Testis (tissue), 2 donors: ENCODE measurements at regions not wholly inside any gene's neighbourhood (a gene's known extent, or its start where the extent isn't known, plus 50 kb on each side); places are given as distances from the start of the nearest gene placed in this dataset.

Experiments used
- DNase-seq: peaks from one replicate; pipeline ENCODE4 v3.0.0-alpha.2; 2019
- H3K27ac ChIP-seq, 2 donors: fragments of 200-600 bp; sonication (generic); one replicate each; pipeline ENCODE4 v1.5.1; 2019
- H3K27me3 ChIP-seq: fragments of 200-600 bp; sonication (generic); one replicate; pipeline ENCODE4 v1.5.1; 2019
- H3K36me3 ChIP-seq: fragments of 200-600 bp; sonication (generic); one replicate; pipeline ENCODE4 v1.5.1; 2017; ENCODE audit warnings: low read depth; ENCODE audit errors: missing control alignments
- H3K4me1 ChIP-seq: fragments of 200-600 bp; sonication (generic); one replicate; pipeline ENCODE4 v1.5.1; 2019
- H3K4me3 ChIP-seq, 2 donors: fragments of 200-600 bp; sonication (generic); one replicate each; pipeline ENCODE4 v1.5.1; 2017 to 2019
- H3K9me3 ChIP-seq: fragments of 200-600 bp; sonication (generic); one replicate; pipeline ENCODE4 v1.5.1; 2017
- CTCF ChIP-seq, 3 experiments: fragments of 450-650 bp in 2 of 3; fragments of 200-600 bp in 1 of 3; sonication (generic) in 1 of 3; IDR thresholded peaks; one replicate each; pipeline ENCODE4 v1.5.1; 2016 to 2019; ENCODE audit warnings: antibody characterized with exemption in 3 of 3, mild to moderate bottlenecking in 2 of 3, moderate library complexity in 1 of 3
- POLR2A ChIP-seq: fragments of 450-650 bp; IDR thresholded peaks from one replicate; pipeline ENCODE4 v1.6.1; 2017; ENCODE audit warnings: antibody characterized with exemption, mild to moderate bottlenecking, moderate library complexity
- WGBS, 2 donors: methylation state at CpG; one replicate each; pipeline ENCODE4 v1.1.5; 2018; 5-methylcytosine and 5-hydroxymethylcytosine counted together
- intact Hi-C: fragments of 100-400 bp; cut with DNase I; formaldehyde crosslinking; loops from one replicate; pipeline ENCODE4 v1.15.1; 2023; ENCODE audit warnings: low total_unique reads

DNA sequence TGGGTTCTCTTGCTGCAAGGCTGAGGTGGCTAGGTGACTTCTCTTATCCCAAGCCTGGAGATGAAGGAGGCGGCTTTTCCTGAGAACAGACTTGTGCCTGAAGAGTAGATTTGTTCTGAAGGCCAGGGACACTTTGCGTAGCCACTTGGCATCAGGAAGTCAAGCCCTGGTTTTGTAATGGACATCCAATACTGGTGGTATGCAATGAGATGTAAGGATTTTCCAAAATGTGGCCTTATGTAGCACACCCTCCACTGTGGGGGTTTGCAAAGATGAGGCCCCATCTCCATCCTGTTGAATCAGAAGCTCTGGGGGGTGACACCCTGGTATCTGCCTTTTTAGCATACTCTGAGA lies 124.5 kb upstream of the IPO9 start:
- H3K4me1 ChIP-seq = peaks cover 13% of the 10 kb centered on the region
- H3K4me3 ChIP-seq = no peak overlapping the region
- TF ChIP-seq CTCF (IDR thresholded peaks at IDR 0.05) (no peak), POLR2A (no peak)
- WGBS, 2 donors = 28 to 47% methylated on average over 2 of the region's 2 CpGs
- intact Hi-C loops = loop anchor here (10.0 kb wide), 1 partner anchor 140 kb away; no protein-coding TSS in a partner anchor
- no peak for DNase-seq
- no peak overlapping the region for H3K27ac ChIP-seq
- H3K9me3 ChIP-seq = no peaks in the 10 kb centered on the region
- H3K27me3 ChIP-seq = no peaks in the 10 kb centered on the region
- H3K36me3 ChIP-seq = no peaks in the 10 kb centered on the region

- Histone ChIP-seq H3K9me3 (no peaks in the 10 kb centered on the region), H3K27me3 (no peaks in the 10 kb centered on the region), H3K4me1 (peaks cover 13% of the 10 kb centered on the region), H3K27ac (no peak overlapping the region), H3K36me3 (no peaks in the 10 kb centered on the region), H3K4me3 (no peak overlapping the region)
- intact Hi-C loops = loop anchor here (10.0 kb wide), 1 partner anchor 141 kb away; no protein-coding TSS in a partner anchor
- DNase-seq = no peak
- 91 to 94% methylated on average over 9 of the region's 9 CpGs for WGBS, 2 donors
- no peak for TF ChIP-seq POLR2A
- TF ChIP-seq CTCF (IDR thresholded peaks at IDR 0.05) = no peak
Observed at GRCh38 chr1:201705389-201705788, 123.6 kb upstream of the IPO9 start.

DNA sequence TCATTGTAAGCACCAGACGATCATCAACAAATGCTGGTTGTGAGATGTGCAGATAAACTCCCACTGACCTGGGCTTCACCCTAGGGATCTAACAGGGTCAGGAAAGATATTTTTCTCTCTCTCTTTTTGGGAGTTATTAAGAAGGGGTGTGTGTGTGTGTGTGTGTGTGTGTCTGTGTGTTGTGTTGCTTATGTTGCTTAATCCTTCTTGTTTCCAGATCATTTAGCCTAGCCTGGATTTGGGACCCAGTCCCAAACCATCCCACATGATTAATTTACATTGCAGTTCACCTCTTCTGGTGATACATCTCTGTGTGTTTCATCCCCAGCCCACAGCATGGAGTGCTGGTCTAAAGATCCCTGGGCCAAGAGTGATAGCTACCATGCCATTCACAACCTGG lies 122.8 kb upstream of the IPO9 start:
- no peak for DNase-seq

GRCh38 chr1:201707027-201707426 lies 121.9 kb upstream of the IPO9 start:
- H3K27ac ChIP-seq = no peak overlapping the region
- TF ChIP-seq CTCF (IDR thresholded peaks at IDR 0.05) (no peak), POLR2A (no peak)
- no peak overlapping the region for H3K4me3 ChIP-seq
- intact Hi-C loops = loop anchor here (2.0 to 10.0 kb wide), 2 partner anchors 88 to 142 kb away; no protein-coding TSS in a partner anchor
- peaks cover 20% of the 10 kb centered on the region for H3K4me1 ChIP-seq
- 88 to 97% methylated on average over 4 to 7 of the region's 7 CpGs for WGBS, 2 donors
- H3K9me3 ChIP-seq = no peaks in the 10 kb centered on the region
- H3K36me3 ChIP-seq = no peaks in the 10 kb centered on the region
- H3K27me3 ChIP-seq = no peaks in the 10 kb centered on the region
- no peak for DNase-seq

More for the DNA sequence above, 122.8 kb upstream of the IPO9 start:
- Histone ChIP-seq H3K9me3 (no peaks in the 10 kb centered on the region), H3K27me3 (no peaks in the 10 kb centered on the region), H3K36me3 (no peaks in the 10 kb centered on the region), H3K4me3 (no peak overlapping the region), H3K27ac (no peak overlapping the region), H3K4me1 (peaks cover 14% of the 10 kb centered on the region)
- intact Hi-C loops = loop anchor here (2.0 to 10.0 kb wide), 2 partner anchors 89 to 141 kb away; no protein-coding TSS in a partner anchor
- TF ChIP-seq POLR2A (no peak), CTCF (IDR thresholded peaks at IDR 0.05) (no peak)
- 50 to 64% methylated on average over 1 of the region's 1 CpG for WGBS, 2 donors

DNA sequence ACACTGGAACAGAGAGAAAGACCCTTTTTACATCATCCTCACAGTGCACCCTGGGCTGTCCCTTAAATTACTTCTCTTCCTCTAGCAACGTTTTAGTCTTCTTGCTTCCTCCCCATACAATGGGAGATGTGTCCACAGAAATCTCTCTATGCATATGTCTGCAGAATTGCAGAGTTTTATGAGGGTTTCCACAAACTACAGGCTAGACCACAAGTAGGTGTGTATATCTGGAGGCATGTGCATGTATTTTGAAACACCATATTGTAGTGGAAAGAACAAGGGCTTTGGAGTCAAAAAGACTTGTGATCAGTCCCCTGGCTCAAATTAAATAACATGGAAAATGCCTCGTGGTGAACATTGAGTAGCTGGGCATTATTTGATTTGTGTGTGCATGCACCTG lies 121.3 kb upstream of the IPO9 start:
- Histone ChIP-seq H3K4me3 (no peak overlapping the region), H3K27ac (no peak overlapping the region), H3K27me3 (no peaks in the 10 kb centered on the region), H3K4me1 (peaks cover 21% of the 10 kb centered on the region), H3K36me3 (no peaks in the 10 kb centered on the region), H3K9me3 (no peaks in the 10 kb centered on the region)
- intact Hi-C loops = loop anchor here (2.0 to 10.0 kb wide), 2 partner anchors 87 to 143 kb away; no protein-coding TSS in a partner anchor
- no peak for DNase-seq
- TF ChIP-seq CTCF (IDR thresholded peaks at IDR 0.05) = no peak
- TF ChIP-seq POLR2A = no peak
- 59 to 65% methylated on average over 2 of the region's 2 CpGs for WGBS, 2 donors
